Nephron (organoid): ENCODE measurements at regions not wholly inside any gene's neighbourhood (a gene's known extent, or its start where the extent isn't known, plus 50 kb on each side); places are given as distances from the start of the nearest gene placed in this dataset.

Source experiments
- H3K27ac Mint-ChIP-seq, 3 experiments: 2 replicates each; pipeline ENCODE4 v1.8.0; 2020; ENCODE audit warnings: mixed read lengths in 3 of 3, mild to moderate bottlenecking in 2 of 3, moderate library complexity in 1 of 3
- H3K27me3 Mint-ChIP-seq: 2 replicates; pipeline ENCODE4 v1.8.0; 2021; ENCODE audit warnings: low read depth, mild to moderate bottlenecking, moderate library complexity, mixed read lengths
- H3K36me3 Mint-ChIP-seq: 2 replicates; pipeline ENCODE4 v1.8.0; 2020; ENCODE audit warnings: low read depth, mixed read lengths
- H3K4me1 Mint-ChIP-seq: 2 replicates; pipeline ENCODE4 v1.8.0; 2020; ENCODE audit warnings: mixed read lengths
- H3K4me3 Mint-ChIP-seq, 3 experiments: 2 replicates each; pipeline ENCODE4 v1.8.0; 2020; ENCODE audit warnings: mild to moderate bottlenecking in 3 of 3, mixed read lengths in 3 of 3, moderate library complexity in 2 of 3
- H3K9me3 Mint-ChIP-seq: 2 replicates; pipeline ENCODE4 v1.8.0; 2020; ENCODE audit warnings: mixed read lengths
- TF ChIP-seq, protein P1 (sequence below), 3 experiments: fragments of 200-600 bp; sonication (generic); IDR thresholded peaks; one replicate each; pipeline ENCODE4 v1.5.0; 2021; ENCODE audit warnings: antibody characterized with exemption in 3 of 3; ENCODE audit not compliant: unreplicated experiment in 3 of 3

DNA sequence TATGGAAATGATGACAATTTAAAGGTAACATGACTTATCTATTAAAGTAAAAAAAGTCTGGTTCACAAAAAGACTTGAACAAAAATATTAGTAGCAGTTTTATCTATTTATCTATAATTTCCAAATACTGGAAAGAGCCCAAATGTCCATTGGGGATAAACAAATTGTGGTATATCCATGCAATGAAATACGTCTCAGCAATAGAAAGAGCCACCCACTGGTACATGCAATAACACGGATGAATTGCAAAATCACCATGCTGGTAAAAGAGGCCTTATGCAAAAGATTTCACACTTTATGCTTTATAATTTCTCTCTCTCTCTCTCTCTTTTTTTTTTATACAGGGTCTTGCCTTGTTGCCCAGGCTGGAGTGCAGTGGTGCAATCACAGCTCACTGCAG lies 91.4 kb upstream of the ASAP2 start:
- Mint-ChIP-seq H3K27ac (no peak overlapping the region), H3K9me3 (no peaks in the 10 kb centered on the region), H3K27me3 (peaks cover 15% of the 10 kb centered on the region), H3K4me3 (no peak overlapping the region), H3K36me3 (no peaks in the 10 kb centered on the region), H3K4me1 (peaks cover 9% of the 10 kb centered on the region)
- TF ChIP-seq, protein P1, sequence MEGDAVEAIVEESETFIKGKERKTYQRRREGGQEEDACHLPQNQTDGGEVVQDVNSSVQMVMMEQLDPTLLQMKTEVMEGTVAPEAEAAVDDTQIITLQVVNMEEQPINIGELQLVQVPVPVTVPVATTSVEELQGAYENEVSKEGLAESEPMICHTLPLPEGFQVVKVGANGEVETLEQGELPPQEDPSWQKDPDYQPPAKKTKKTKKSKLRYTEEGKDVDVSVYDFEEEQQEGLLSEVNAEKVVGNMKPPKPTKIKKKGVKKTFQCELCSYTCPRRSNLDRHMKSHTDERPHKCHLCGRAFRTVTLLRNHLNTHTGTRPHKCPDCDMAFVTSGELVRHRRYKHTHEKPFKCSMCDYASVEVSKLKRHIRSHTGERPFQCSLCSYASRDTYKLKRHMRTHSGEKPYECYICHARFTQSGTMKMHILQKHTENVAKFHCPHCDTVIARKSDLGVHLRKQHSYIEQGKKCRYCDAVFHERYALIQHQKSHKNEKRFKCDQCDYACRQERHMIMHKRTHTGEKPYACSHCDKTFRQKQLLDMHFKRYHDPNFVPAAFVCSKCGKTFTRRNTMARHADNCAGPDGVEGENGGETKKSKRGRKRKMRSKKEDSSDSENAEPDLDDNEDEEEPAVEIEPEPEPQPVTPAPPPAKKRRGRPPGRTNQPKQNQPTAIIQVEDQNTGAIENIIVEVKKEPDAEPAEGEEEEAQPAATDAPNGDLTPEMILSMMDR (IDR thresholded peaks at IDR 0.05; ENCODE audit: unreplicated experiment in 3 of 3), result no peak

- Mint-ChIP-seq H3K4me3 (no peak overlapping the region), H3K36me3 (no peaks in the 10 kb centered on the region), H3K27ac (no peak overlapping the region), H3K4me1 (peaks cover 9% of the 10 kb centered on the region), H3K9me3 (no peaks in the 10 kb centered on the region), H3K27me3 (peaks cover 20% of the 10 kb centered on the region)
- TF ChIP-seq, protein P1 (IDR thresholded peaks at IDR 0.05; ENCODE audit: unreplicated experiment in 3 of 3), result no peak
Measured at GRCh38 chr2:9114458-9114857, 92.2 kb upstream of the ASAP2 start.

DNA sequence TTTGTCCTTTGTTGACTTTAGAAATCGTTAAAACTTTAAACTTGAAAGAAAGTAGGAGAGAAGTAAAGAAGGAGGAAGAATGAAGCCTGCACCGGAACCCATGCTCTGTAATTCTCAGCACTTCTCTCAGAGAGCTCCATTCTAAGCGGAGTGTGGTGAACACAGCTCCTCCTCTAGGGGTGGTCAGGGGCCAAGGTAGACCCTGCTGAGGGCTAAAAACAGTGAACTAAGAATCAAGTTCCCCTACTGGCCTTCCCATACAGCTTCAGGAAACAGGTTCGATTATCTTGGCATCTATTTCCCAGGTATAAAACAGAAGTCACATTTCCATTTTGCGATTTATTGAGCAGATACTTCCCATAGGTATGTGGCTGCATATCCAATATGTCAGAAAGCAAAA lies 92.7 kb upstream of the ASAP2 start:
- Mint-ChIP-seq H3K9me3 (no peaks in the 10 kb centered on the region), H3K36me3 (no peaks in the 10 kb centered on the region), H3K27me3 (peaks cover 21% of the 10 kb centered on the region), H3K4me1 (peaks cover 10% of the 10 kb centered on the region), H3K4me3 (no peak overlapping the region), H3K27ac (no peak overlapping the region)
- TF ChIP-seq, protein P1 (IDR thresholded peaks at IDR 0.05; ENCODE audit: unreplicated experiment in 3 of 3), result no peak

- H3K4me1 Mint-ChIP-seq, result peaks cover 17% of the 10 kb centered on the region
- H3K36me3 Mint-ChIP-seq, result no peaks in the 10 kb centered on the region
- H3K27ac Mint-ChIP-seq, result no peak overlapping the region
- H3K27me3 Mint-ChIP-seq, result peaks cover 21% of the 10 kb centered on the region
- no peak overlapping the region for H3K4me3 Mint-ChIP-seq
- H3K9me3 Mint-ChIP-seq, result no peaks in the 10 kb centered on the region
- TF ChIP-seq, protein P1 (IDR thresholded peaks at IDR 0.05; ENCODE audit: unreplicated experiment in 3 of 3), result no peak
Measured at GRCh38 chr2:9113262-9113661, 93.3 kb upstream of the ASAP2 start.

- peaks cover 25% of the 10 kb centered on the region for H3K4me1 Mint-ChIP-seq
- TF ChIP-seq, protein P1 (IDR thresholded peaks at IDR 0.05; ENCODE audit: unreplicated experiment in 3 of 3), result no peak
- no peak overlapping the region for H3K27ac Mint-ChIP-seq
- no peaks in the 10 kb centered on the region for H3K9me3 Mint-ChIP-seq
- H3K4me3 Mint-ChIP-seq, result no peak overlapping the region
- H3K27me3 Mint-ChIP-seq, result peaks cover 22% of the 10 kb centered on the region
- H3K36me3 Mint-ChIP-seq, result no peaks in the 10 kb centered on the region
Measured at GRCh38 chr2:9112079-9112721, 94.4 kb upstream of the ASAP2 start.

DNA sequence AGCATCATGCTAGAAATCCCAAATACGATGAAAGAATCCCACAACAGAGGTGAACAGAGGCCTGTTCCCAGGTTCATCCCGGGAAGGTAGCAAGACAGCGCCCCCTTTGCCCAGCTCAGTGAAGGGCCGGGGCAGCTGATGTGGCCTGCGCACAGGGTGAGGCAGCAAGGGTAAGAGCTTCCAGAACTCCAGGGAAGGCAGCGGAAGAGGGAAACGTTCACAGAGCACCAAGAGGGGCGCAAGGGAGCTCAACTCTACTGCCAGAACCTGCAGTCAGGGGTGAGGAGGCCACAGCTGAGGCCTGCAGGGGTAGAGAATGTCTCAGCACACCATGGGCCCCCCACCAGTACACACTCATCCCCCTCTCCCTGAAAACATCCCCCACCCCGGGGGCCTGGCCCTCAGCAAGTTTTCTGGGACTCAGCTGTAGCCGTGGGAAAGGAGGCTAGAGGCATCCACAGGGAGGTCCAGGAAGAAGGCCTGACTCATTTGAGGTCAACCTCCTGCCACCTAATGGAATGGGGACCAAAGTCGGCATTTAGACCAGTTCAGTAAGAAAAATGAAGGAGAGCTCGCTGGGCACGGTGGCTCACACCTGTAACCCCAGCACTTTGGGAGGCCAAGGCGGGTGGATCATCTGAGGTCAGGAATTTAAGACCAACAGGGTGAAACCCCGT lies 95.6 kb upstream of the ASAP2 start:
- H3K27ac Mint-ChIP-seq, result no peak overlapping the region
- no peaks in the 10 kb centered on the region for H3K9me3 Mint-ChIP-seq
- H3K36me3 Mint-ChIP-seq, result no peaks in the 10 kb centered on the region
- no peak overlapping the region for H3K4me3 Mint-ChIP-seq
- H3K4me1 Mint-ChIP-seq, result peaks cover 32% of the 10 kb centered on the region
- TF ChIP-seq, protein P1 (IDR thresholded peaks at IDR 0.05; ENCODE audit: unreplicated experiment in 3 of 3), result peak in 1 of 3 experiments; percentile 32
- peaks cover 27% of the 10 kb centered on the region for H3K27me3 Mint-ChIP-seq
